GM12892 (cell line): ENCODE measurements at regions not wholly inside any gene's neighbourhood (a gene's known extent, or its start where the extent isn't known, plus 50 kb on each side); places are given as distances from the start of the nearest gene placed in this dataset.

Source experiments
- DNase-seq: peaks from one replicate; pipeline ENCODE4 v3.0.0; 2011; ENCODE audit not compliant: insufficient read length
- FAIRE-seq: peaks from 2 replicates; lab custom pipeline; 2011; peaks lifted over from hg19 to GRCh38; lab: Jason Lieb, UNC
- POLR2A ChIP-seq: IDR thresholded peaks from 2 replicates; pipeline ENCODE4 v1.6.1; 2011; ENCODE audit warnings: low read depth, low read length, control low read depth
- POLR2AphosphoS5 ChIP-seq: IDR thresholded peaks from 2 replicates; pipeline ENCODE4 v1.6.1; 2011; ENCODE audit warnings: low read depth, low read length, control low read depth
- TAF1 ChIP-seq: IDR thresholded peaks from 2 replicates; pipeline ENCODE4 v1.6.1; 2011; ENCODE audit warnings: low read depth, mild to moderate bottlenecking, control low read depth, low read length, borderline replicate concordance

- no peak for TF ChIP-seq POLR2AphosphoS5
- TF ChIP-seq TAF1, result no peak
- no peak for TF ChIP-seq POLR2A
- DNase-seq (no peak), FAIRE-seq (no peak)
These were observed 154.2 kb upstream of the ZNF366 start for GRCh38 chr5:72661405-72661804.

GRCh38 chr5:72659726-72660125, 152.5 kb upstream of the ZNF366 start:
- TF ChIP-seq TAF1 (no peak), POLR2AphosphoS5 (no peak), POLR2A (no peak)
- DNase-seq (no peak), FAIRE-seq (no peak)

- no peak for DNase-seq
- TF ChIP-seq POLR2AphosphoS5 (no peak), POLR2A (no peak), TAF1 (no peak)
These were observed 151.7 kb upstream of the ZNF366 start for GRCh38 chr5:72658761-72659540.

GRCh38 chr5:72658161-72658560, 151.0 kb upstream of the ZNF366 start:
- DNase-seq, result no peak
- TF ChIP-seq POLR2A, result no peak
- no peak for TF ChIP-seq POLR2AphosphoS5
- no peak for TF ChIP-seq TAF1
- FAIRE-seq, result no peak

More at GRCh38 chr5:72658761-72659540, 151.7 kb upstream of the ZNF366 start:
- no peak for FAIRE-seq

- no peak for FAIRE-seq
- no peak for DNase-seq
- TF ChIP-seq POLR2AphosphoS5 (no peak), TAF1 (no peak), POLR2A (no peak)
These were observed 149.7 kb upstream of the ZNF366 start for GRCh38 chr5:72656756-72657513.

GRCh38 chr5:72656331-72656730, 149.1 kb upstream of the ZNF366 start:
- TF ChIP-seq POLR2A (no peak), POLR2AphosphoS5 (no peak), TAF1 (no peak)
- FAIRE-seq (no peak), DNase-seq (no peak)

- DNase-seq (no peak), FAIRE-seq (no peak)
- no peak for TF ChIP-seq POLR2A
- TF ChIP-seq TAF1, result no peak
- TF ChIP-seq POLR2AphosphoS5, result no peak
These were observed 147.0 kb upstream of the ZNF366 start for GRCh38 chr5:72654231-72654630.

GRCh38 chr5:72653586-72653985, 146.4 kb upstream of the ZNF366 start:
- TF ChIP-seq POLR2A (no peak), TAF1 (no peak), POLR2AphosphoS5 (no peak)
- DNase-seq (no peak), FAIRE-seq (no peak)

GRCh38 chr5:72651779-72652178, 144.6 kb upstream of the ZNF366 start:
- TF ChIP-seq POLR2AphosphoS5, result no peak
- TF ChIP-seq TAF1, result no peak
- TF ChIP-seq POLR2A, result no peak
- FAIRE-seq, result no peak
- no peak for DNase-seq

GRCh38 chr5:72651109-72651508, 143.9 kb upstream of the ZNF366 start:
- no peak for TF ChIP-seq TAF1
- TF ChIP-seq POLR2AphosphoS5, result no peak
- TF ChIP-seq POLR2A, result no peak
- DNase-seq, result no peak
- no peak for FAIRE-seq

GRCh38 chr5:72649449-72649848, 142.2 kb upstream of the ZNF366 start:
- no peak for DNase-seq
- FAIRE-seq, result no peak
- TF ChIP-seq TAF1 (no peak), POLR2A (no peak), POLR2AphosphoS5 (no peak)
